WI38 (cell line): ENCODE measurements at regions not wholly inside any gene's neighbourhood (a gene's known extent, or its start where the extent isn't known, plus 50 kb on each side); places are given as distances from the start of the nearest gene placed in this dataset.

ENCODE experiments used
- H3K4me3 ChIP-seq: 2 replicates; pipeline ENCODE4 v1.5.1; 2011; ENCODE audit warnings: low read depth, mild to moderate bottlenecking, control low read depth, low read length
- TF ChIP-seq, protein P1 (sequence below): IDR thresholded peaks from 2 replicates; pipeline ENCODE4 v1.5.1; 2012; ENCODE audit warnings: low read depth, mild to moderate bottlenecking, control low read depth, low read length

- TF ChIP-seq, protein P1, sequence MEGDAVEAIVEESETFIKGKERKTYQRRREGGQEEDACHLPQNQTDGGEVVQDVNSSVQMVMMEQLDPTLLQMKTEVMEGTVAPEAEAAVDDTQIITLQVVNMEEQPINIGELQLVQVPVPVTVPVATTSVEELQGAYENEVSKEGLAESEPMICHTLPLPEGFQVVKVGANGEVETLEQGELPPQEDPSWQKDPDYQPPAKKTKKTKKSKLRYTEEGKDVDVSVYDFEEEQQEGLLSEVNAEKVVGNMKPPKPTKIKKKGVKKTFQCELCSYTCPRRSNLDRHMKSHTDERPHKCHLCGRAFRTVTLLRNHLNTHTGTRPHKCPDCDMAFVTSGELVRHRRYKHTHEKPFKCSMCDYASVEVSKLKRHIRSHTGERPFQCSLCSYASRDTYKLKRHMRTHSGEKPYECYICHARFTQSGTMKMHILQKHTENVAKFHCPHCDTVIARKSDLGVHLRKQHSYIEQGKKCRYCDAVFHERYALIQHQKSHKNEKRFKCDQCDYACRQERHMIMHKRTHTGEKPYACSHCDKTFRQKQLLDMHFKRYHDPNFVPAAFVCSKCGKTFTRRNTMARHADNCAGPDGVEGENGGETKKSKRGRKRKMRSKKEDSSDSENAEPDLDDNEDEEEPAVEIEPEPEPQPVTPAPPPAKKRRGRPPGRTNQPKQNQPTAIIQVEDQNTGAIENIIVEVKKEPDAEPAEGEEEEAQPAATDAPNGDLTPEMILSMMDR: no peak
- no peak overlapping the region for H3K4me3 ChIP-seq
Observed at GRCh38 chr22:48268771-48269552, 1506.5 kb downstream of the TBC1D22A start.

DNA sequence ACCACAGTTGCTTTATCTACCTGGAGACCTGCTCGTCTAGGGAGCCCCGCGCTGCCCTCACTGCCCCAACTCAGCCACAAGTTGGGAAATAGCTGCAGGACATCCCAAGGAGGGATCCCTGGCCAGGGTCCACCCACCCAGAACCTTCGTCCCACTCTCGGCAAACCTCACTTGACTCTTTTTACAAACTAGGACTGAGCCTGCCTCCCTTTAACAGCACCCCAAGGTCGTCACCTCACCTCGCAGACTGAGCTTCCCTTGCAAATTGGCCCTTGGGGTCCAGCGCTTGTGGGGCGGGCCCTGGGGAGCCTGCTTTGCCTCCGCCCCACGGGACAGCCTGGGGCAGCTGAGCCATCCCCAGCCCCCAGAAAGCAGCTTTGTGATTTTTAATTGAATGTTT is 1505.8 kb downstream of the TBC1D22A start:
- TF ChIP-seq, protein P1: no peak
- H3K4me3 ChIP-seq: no peak overlapping the region

- TF ChIP-seq, protein P1: no peak
- H3K4me3 ChIP-seq: no peak overlapping the region
Observed at GRCh38 chr22:48267681-48268080, 1505.2 kb downstream of the TBC1D22A start.

DNA sequence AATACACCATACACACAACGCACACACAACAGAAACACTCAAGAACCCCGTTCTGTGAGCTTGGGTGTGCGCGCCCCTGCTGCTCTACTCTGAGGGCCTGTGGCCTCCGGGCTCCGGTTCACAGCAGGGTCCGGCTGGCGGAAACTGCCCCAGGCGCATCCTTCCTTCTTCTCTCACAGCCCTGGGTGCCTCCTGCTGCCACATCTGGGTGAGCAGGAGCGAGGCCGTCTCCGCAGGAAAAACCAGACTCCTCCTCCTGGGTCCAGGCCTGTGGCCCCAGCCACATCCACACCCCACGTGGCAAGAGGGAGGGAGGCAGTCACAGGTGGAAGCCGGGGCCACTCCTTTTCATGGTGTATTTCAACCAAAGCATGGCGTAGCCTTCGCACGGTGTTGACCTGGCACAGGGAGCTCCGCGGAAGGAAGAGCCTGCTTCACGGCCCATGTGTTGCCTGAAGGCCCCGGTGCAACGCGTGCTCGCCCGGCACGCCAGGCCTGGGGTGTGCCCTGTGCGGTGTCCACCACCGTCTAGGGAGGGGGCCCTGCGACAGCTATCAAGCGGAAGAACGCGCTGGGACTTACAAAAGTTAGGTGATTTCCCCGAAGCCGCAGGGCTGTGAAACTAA is 1502.7 kb downstream of the TBC1D22A start:
- TF ChIP-seq, protein P1: no peak
- no peak overlapping the region for H3K4me3 ChIP-seq

DNA sequence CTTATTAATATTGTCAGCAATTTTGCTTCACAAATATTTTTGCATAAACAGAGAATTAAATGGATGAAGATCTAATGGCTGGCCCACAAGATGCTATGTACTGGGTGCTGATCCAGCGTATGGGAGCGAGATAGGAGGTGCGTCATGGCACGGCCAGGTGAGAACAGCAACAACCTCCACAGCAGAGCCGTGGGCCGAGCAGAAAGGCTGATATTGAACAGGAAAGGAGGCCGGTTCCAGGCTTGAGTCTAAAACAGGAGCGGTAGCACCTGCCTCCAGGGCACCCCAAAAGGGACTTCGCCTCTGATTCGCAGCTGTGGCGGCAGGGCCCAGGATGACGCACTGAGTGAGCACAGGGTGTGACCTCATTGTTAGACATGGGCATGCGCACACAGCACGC is 1502.1 kb downstream of the TBC1D22A start:
- TF ChIP-seq, protein P1: no peak

GRCh38 chr22:48263791-48264351 is 1501.4 kb downstream of the TBC1D22A start:
- TF ChIP-seq, protein P1: no peak
- H3K4me3 ChIP-seq: no peak overlapping the region

More for the DNA sequence above, 1502.1 kb downstream of the TBC1D22A start:
- no peak overlapping the region for H3K4me3 ChIP-seq

GRCh38 chr22:48263431-48263765 is 1500.9 kb downstream of the TBC1D22A start:
- no peak overlapping the region for H3K4me3 ChIP-seq
- TF ChIP-seq, protein P1: no peak
